Endothelial cell of umbilical vein (primary cell): ENCODE measurements at regions not wholly inside any gene's neighbourhood (a gene's known extent, or its start where the extent isn't known, plus 50 kb on each side); places are given as distances from the start of the nearest gene placed in this dataset.

ENCODE experiments used
- BruUV-seq: library from RNA; stranded (reverse); fragments of 400-500 nt; replicated peaks from 2 replicates; lab custom pipeline; 2021; lab: Mats Ljungman, UMichigan
- CTCF ChIA-PET: fragments of 300-600, 350-600 bp; sonication (Branson Sonifier 250); formaldehyde crosslinking; loops from one replicate; lab custom pipeline; 2021; ENCODE audit warnings: antibody characterized with exemption, inconsistent platforms; lab: Charles Lee
- POLR2A ChIA-PET: fragments of 300-600, 350-600 bp; sonication (Branson Sonifier 250); formaldehyde crosslinking; loops from one replicate; lab custom pipeline; 2021; ENCODE audit warnings: antibody characterized with exemption, inconsistent platforms; lab: Charles Lee
- DNase-seq: peaks from one replicate; pipeline ENCODE4 v3.0.0-alpha.2; 2011; ENCODE audit warnings: low read depth, low spot score
- FAIRE-seq: peaks from 2 replicates; lab custom pipeline; 2011; peaks lifted over from hg19 to GRCh38; lab: Jason Lieb, UNC
- H2AFZ ChIP-seq: 2 replicates; pipeline ENCODE4 v1.6.0; 2012; ENCODE audit warnings: low read depth, low read length, control low read depth, inconsistent platforms
- H3K27ac ChIP-seq: 2 replicates; pipeline ENCODE4 v1.5.1; 2011; ENCODE audit warnings: low read depth, mild to moderate bottlenecking, control low read depth, low read length, moderate library complexity; ENCODE audit not compliant: insufficient read depth
- H3K27me3 ChIP-seq, 2 experiments: 2 replicates each; pipeline versions ENCODE4 v1.6.0 to v1.6.1; 2011; ENCODE audit warnings: low read length in 2 of 2, mixed read lengths in 1 of 2; ENCODE audit not compliant: control insufficient read depth in 2 of 2, insufficient read depth in 2 of 2
- H3K36me3 ChIP-seq, 2 experiments: 2 replicates in 1 of 2; 3 replicates in 1 of 2; pipeline ENCODE4 v1.5.1; 2011; ENCODE audit warnings: low read length in 2 of 2, mild to moderate bottlenecking in 1 of 2, moderate library complexity in 1 of 2; ENCODE audit not compliant: control insufficient read depth in 2 of 2, insufficient read depth in 2 of 2; ENCODE audit errors: extremely low read depth in 1 of 2
- H3K4me1 ChIP-seq: 3 replicates; pipeline ENCODE4 v1.5.1; 2011; ENCODE audit warnings: mild to moderate bottlenecking, low read length; ENCODE audit not compliant: control insufficient read depth, insufficient read depth; ENCODE audit errors: extremely low read depth
- H3K4me2 ChIP-seq: 2 replicates; pipeline ENCODE4 v1.6.1; 2011; ENCODE audit warnings: low read length, control low read depth, mixed read lengths; ENCODE audit not compliant: insufficient read depth
- H3K4me3 ChIP-seq, 3 experiments: fragments of 200-600 bp in 1 of 3; sonication (generic), shearing (Covaris generic) in 1 of 3; replicated peaks in 1 of 3; 2 replicates each; pipeline ENCODE4 v1.5.1; 2011 to 2016; ENCODE audit warnings: control low read depth in 3 of 3, low read length in 3 of 3, mild to moderate bottlenecking in 2 of 3, inconsistent platforms in 1 of 3, low read depth in 1 of 3, moderate library complexity in 1 of 3; ENCODE audit not compliant: insufficient read depth in 1 of 3
- H3K79me2 ChIP-seq: 2 replicates; pipeline ENCODE4 v1.6.0; 2012; ENCODE audit warnings: low read length, inconsistent platforms; ENCODE audit not compliant: control insufficient read depth, insufficient read depth
- H3K9ac ChIP-seq: replicated peaks from 2 replicates; pipeline ENCODE3; 2011; ENCODE audit warnings: low read length, control low read depth; ENCODE audit not compliant: insufficient read depth; ENCODE audit errors: extremely low read depth
- H3K9me1 ChIP-seq: replicated peaks from 3 replicates; pipeline ENCODE4 v1.6.0; 2011; ENCODE audit warnings: mild to moderate bottlenecking, low read length; ENCODE audit not compliant: control insufficient read depth, insufficient read depth; ENCODE audit errors: extremely low read depth
- H3K9me3 ChIP-seq: replicated peaks from 2 replicates; pipeline ENCODE4 v1.5.1; 2012; ENCODE audit warnings: low read length, inconsistent platforms; ENCODE audit not compliant: control insufficient read depth, insufficient read depth
- H4K20me1 ChIP-seq: replicated peaks from 2 replicates; pipeline ENCODE3; 2011; ENCODE audit warnings: mild to moderate bottlenecking, low read length; ENCODE audit not compliant: control insufficient read depth, insufficient read depth; ENCODE audit errors: extremely low read depth
- CTCF ChIP-seq, 2 donors: IDR thresholded peaks; 1 replicate in 1 of 2; 2 replicates in 1 of 2; pipeline ENCODE4 v1.5.1; 2011; ENCODE audit warnings: low read length in 2 of 2, mild to moderate bottlenecking in 2 of 2, moderate library complexity in 2 of 2, control low read depth in 1 of 2, inconsistent platforms in 1 of 2, low read depth in 1 of 2; ENCODE audit not compliant: insufficient read depth in 1 of 2; ENCODE audit errors: extremely low read depth in 1 of 2
- EZH2 ChIP-seq: IDR thresholded peaks from 2 replicates; pipeline ENCODE4 v1.6.1; 2012; ENCODE audit warnings: borderline replicate concordance, low read depth, mild to moderate bottlenecking, moderate library complexity, low read length, inconsistent platforms; ENCODE audit not compliant: severe bottlenecking
- FOS ChIP-seq: IDR thresholded peaks from 2 replicates; pipeline ENCODE4 v1.6.1; 2011; ENCODE audit warnings: mild to moderate bottlenecking, low read length, moderate library complexity, borderline replicate concordance; ENCODE audit not compliant: insufficient read depth
- GATA2 ChIP-seq: IDR thresholded peaks from 2 replicates; pipeline ENCODE4 v1.7.0; 2011; ENCODE audit warnings: low read depth, mild to moderate bottlenecking, moderate library complexity, mixed read lengths, low read length; ENCODE audit not compliant: insufficient read length, insufficient read depth
- JUN ChIP-seq: IDR thresholded peaks from 2 replicates; pipeline ENCODE4 v1.6.1; 2011; ENCODE audit warnings: borderline replicate concordance, low read depth; ENCODE audit not compliant: insufficient read length, insufficient read depth
- MYC ChIP-seq: IDR thresholded peaks from one replicate; pipeline ENCODE4 v1.6.1; 2011; ENCODE audit warnings: mild to moderate bottlenecking, low read depth, low read length
- POLR2A ChIP-seq: IDR thresholded peaks from 2 replicates; pipeline ENCODE4 v1.6.1; 2012; ENCODE audit warnings: low read depth, mild to moderate bottlenecking, control low read depth, low read length
- POLR2AphosphoS5 ChIP-seq: IDR thresholded peaks from 2 replicates; pipeline ENCODE4 v1.6.1; 2012; ENCODE audit warnings: low read depth, mild to moderate bottlenecking, control low read depth, low read length, moderate library complexity; ENCODE audit not compliant: insufficient read depth
- dilution Hi-C: fragments of 300-500 bp; cut with MboI; formaldehyde crosslinking; loops from one replicate; pipeline ENCODE4 v1.15.0; 2019; ENCODE audit warnings: low sequenced_read_pairs; ENCODE audit not compliant: extremely low pct_ligation_motif_present
- intact Hi-C: fragments of 100-400 bp; cut with micrococcal nuclease; formaldehyde crosslinking; loops from one replicate; pipeline ENCODE4 v1.10.0; 2022
- TF ChIP-seq, protein P1 (sequence below): IDR thresholded peaks from 2 replicates; pipeline ENCODE4 v1.6.1; 2011; ENCODE audit not compliant: insufficient read depth, insufficient read length

DNA sequence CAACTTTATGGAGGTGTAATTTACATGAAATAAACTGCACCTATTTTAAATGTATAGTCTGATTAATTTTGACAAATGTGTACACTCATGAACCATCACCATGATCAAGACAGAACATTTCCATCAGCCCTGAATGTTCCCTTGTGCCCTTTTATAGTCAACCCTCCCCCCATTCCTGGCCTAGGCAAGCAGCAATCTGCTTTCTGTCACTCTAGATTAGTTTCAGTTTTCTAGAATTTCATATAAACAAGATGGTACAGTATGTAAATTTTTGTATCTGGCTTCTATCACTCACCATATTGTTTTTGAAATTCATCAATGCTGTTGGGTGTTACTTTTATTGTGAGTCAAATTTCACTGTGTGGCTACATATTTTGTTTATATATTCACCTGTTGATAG lies 234.2 kb upstream of the RPS6KA3 start:
- no peak overlapping the region for H3K4me3 ChIP-seq
- ChIA-PET POLR2A (no interaction called here), CTCF (no interaction called here)
- dilution Hi-C loops (no loop called here), intact Hi-C loops (no loop called here)
- FAIRE-seq, result no peak
- H3K27me3 ChIP-seq, result peaks cover 0 to 5% of the 10 kb centered on the region in 2 experiments
- no peaks in the 10 kb centered on the region for H3K36me3 ChIP-seq
- no peaks in the 10 kb centered on the region for H3K9me1 ChIP-seq
- no peaks in the 10 kb centered on the region for H3K9me3 ChIP-seq
- H3K27ac ChIP-seq, result no peak overlapping the region
- no peak overlapping the region for H2AFZ ChIP-seq
- no peaks in the 10 kb centered on the region for H3K79me2 ChIP-seq
- H3K4me1 ChIP-seq, result no peaks in the 10 kb centered on the region
- H3K9ac ChIP-seq, result no peak overlapping the region
- no peak overlapping the region for H3K4me2 ChIP-seq
- no peak for DNase-seq
- BruUV-seq, result no TSS peak
- TF ChIP-seq, protein P1, sequence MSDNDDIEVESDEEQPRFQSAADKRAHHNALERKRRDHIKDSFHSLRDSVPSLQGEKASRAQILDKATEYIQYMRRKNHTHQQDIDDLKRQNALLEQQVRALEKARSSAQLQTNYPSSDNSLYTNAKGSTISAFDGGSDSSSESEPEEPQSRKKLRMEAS, result no peak
- TF ChIP-seq EZH2 (no peak), POLR2AphosphoS5 (no peak), CTCF (IDR thresholded peaks at IDR 0.05; ENCODE audit: extremely low read depth in 1 of 2, insufficient read depth in 1 of 2, low read depth in 1 of 2, low read length in 2 of 2) (no peak), MYC (no peak), POLR2A (no peak), JUN (no peak), FOS (no peak), GATA2 (no peak)
- no peaks in the 10 kb centered on the region for H4K20me1 ChIP-seq
